ENCODE measurements at regions not wholly inside any gene's neighbourhood (a gene's known extent, or its start where the extent isn't known, plus 50 kb on each side); places are given as distances from the start of the nearest gene placed in this dataset.

DNA sequence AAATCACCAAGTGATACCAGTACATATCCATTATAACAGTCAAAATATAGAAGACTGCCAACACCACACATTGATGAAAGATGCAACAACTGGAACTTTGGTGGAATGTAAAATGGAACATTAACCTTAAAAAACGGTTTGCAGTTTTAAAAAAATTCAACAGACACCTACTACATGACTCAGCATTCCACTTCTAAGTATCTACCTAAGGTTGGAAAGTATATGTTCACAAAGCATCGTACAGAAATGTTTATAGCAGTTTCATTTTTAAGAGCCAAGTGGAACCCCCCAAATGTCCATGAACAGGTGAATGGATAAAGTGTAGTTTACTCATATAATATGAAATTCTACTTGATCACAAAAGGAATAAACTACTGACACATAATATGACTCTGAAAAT lies 314.7 kb upstream of the ARRDC4 start:
- no peak for TF ChIP-seq NR2C2 (CRISPR knock-in tag; IDR thresholded peaks at IDR 0.05)
- TF ChIP-seq, protein P1, sequence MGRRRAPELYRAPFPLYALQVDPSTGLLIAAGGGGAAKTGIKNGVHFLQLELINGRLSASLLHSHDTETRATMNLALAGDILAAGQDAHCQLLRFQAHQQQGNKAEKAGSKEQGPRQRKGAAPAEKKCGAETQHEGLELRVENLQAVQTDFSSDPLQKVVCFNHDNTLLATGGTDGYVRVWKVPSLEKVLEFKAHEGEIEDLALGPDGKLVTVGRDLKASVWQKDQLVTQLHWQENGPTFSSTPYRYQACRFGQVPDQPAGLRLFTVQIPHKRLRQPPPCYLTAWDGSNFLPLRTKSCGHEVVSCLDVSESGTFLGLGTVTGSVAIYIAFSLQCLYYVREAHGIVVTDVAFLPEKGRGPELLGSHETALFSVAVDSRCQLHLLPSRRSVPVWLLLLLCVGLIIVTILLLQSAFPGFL (CRISPR knock-in tag; IDR thresholded peaks at IDR 0.05; ENCODE audit: borderline replicate concordance) = no peak

All from WTC11 (cell line).